ENCODE measurements at regions not wholly inside any gene's neighbourhood (a gene's known extent, or its start where the extent isn't known, plus 50 kb on each side); places are given as distances from the start of the nearest gene placed in this dataset.

- TF ChIP-seq CTCF (conservative IDR thresholded peaks at IDR 0.05; ENCODE audit: low read depth, low read length) (no peak), CEBPB (IDR thresholded peaks at IDR 0.05; ENCODE audit: low read depth, low read length) (no peak), RFX5 (IDR thresholded peaks at IDR 0.05; ENCODE audit: low read depth, low read length) (no peak), USF2 (IDR thresholded peaks at IDR 0.05; ENCODE audit: low read depth, low read length) (no peak), BHLHE40 (IDR thresholded peaks at IDR 0.05; ENCODE audit: low read depth, low read length) (no peak), POLR2A (IDR thresholded peaks at IDR 0.05; ENCODE audit: low read depth, low read length) (no peak), SMC3 (IDR thresholded peaks at IDR 0.05; ENCODE audit: low read depth, low read length) (no peak), ELK1 (IDR thresholded peaks at IDR 0.05; ENCODE audit: borderline replicate concordance, low read depth, low read length) (no peak), RAD21 (IDR thresholded peaks at IDR 0.05; ENCODE audit: low read length) (no peak), MXI1 (IDR thresholded peaks at IDR 0.05; ENCODE audit: borderline replicate concordance, low read depth, low read length) (no peak), NFE2L2 (IDR thresholded peaks at IDR 0.05; ENCODE audit: low read depth, low read length) (no peak), MAFK (IDR thresholded peaks at IDR 0.05; ENCODE audit: low read depth, low read length) (no peak), FOS (IDR thresholded peaks at IDR 0.05; ENCODE audit: low read depth, low read length) (no peak), RCOR1 (IDR thresholded peaks at IDR 0.05; ENCODE audit: insufficient replicate concordance, low read length) (no peak)
Observed at GRCh38 chr18:27824841-27825681, 351.9 kb downstream of the CDH2 start.
